OCI-LY7 (cell line): ENCODE measurements at regions not wholly inside any gene's neighbourhood (a gene's known extent, or its start where the extent isn't known, plus 50 kb on each side); places are given as distances from the start of the nearest gene placed in this dataset.
A peak's percentile ranks its signal among the peaks of the same experiment; 100 is the strongest.

Experiments
- EZH2phosphoT487 ChIP-seq: fragments of 200-600 bp; sonication (generic); IDR thresholded peaks from 2 replicates; pipeline ENCODE4 v1.6.1; 2018; ENCODE audit warnings: low read depth, borderline replicate concordance, mild to moderate bottlenecking, mixed run types, antibody characterized with exemption, low read length, moderate library complexity, mixed read lengths
- TF ChIP-seq, protein P1 (sequence below): fragments of 200-600 bp; sonication (generic); conservative IDR thresholded peaks from 2 replicates; pipeline ENCODE4 v1.5.1; 2014; ENCODE audit warnings: mild to moderate bottlenecking, antibody characterized with exemption, low read length, moderate library complexity, mixed read lengths

DNA sequence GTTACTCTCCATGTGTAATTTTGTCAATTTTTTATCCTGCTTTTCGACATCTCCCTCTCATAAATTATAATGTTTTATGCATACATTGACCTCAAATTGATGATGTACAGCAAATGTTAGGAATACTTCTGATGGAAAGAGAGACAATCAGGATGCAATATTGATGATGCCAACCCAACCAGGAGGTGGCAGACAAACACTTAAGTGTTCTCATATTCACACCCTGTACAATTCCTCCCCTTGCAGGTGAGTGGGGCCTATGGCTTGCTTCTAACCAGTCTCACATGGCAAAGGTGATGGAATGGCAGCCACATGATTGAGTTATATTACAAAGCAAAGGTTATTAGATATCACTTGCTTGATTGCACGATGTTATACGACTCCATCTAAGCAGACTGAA is 594.3 kb upstream of the REG3G start:
- TF ChIP-seq, protein P1, sequence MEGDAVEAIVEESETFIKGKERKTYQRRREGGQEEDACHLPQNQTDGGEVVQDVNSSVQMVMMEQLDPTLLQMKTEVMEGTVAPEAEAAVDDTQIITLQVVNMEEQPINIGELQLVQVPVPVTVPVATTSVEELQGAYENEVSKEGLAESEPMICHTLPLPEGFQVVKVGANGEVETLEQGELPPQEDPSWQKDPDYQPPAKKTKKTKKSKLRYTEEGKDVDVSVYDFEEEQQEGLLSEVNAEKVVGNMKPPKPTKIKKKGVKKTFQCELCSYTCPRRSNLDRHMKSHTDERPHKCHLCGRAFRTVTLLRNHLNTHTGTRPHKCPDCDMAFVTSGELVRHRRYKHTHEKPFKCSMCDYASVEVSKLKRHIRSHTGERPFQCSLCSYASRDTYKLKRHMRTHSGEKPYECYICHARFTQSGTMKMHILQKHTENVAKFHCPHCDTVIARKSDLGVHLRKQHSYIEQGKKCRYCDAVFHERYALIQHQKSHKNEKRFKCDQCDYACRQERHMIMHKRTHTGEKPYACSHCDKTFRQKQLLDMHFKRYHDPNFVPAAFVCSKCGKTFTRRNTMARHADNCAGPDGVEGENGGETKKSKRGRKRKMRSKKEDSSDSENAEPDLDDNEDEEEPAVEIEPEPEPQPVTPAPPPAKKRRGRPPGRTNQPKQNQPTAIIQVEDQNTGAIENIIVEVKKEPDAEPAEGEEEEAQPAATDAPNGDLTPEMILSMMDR = 0 out of 2 replicates have a peak, but pooled peaks have one; percentile 30
- TF ChIP-seq EZH2phosphoT487 = no peak
